DOHH2 (cell line): ENCODE measurements at regions not wholly inside any gene's neighbourhood (a gene's known extent, or its start where the extent isn't known, plus 50 kb on each side); places are given as distances from the start of the nearest gene placed in this dataset.

Experiments
- EZH2phosphoT487 ChIP-seq: fragments of 200-600 bp; sonication (generic); IDR thresholded peaks from 2 replicates; pipeline ENCODE4 v1.6.1; 2017; ENCODE audit warnings: borderline replicate concordance, mild to moderate bottlenecking, antibody characterized with exemption, low read length, moderate library complexity, mixed read lengths
- TF ChIP-seq, protein P1 (sequence below): fragments of 200-600 bp; sonication (generic); IDR thresholded peaks from one replicate; pipeline ENCODE4 v1.5.1; 2014; ENCODE audit warnings: antibody characterized with exemption, mild to moderate bottlenecking, low read depth, low read length; ENCODE audit not compliant: poor library complexity, severe bottlenecking

DNA sequence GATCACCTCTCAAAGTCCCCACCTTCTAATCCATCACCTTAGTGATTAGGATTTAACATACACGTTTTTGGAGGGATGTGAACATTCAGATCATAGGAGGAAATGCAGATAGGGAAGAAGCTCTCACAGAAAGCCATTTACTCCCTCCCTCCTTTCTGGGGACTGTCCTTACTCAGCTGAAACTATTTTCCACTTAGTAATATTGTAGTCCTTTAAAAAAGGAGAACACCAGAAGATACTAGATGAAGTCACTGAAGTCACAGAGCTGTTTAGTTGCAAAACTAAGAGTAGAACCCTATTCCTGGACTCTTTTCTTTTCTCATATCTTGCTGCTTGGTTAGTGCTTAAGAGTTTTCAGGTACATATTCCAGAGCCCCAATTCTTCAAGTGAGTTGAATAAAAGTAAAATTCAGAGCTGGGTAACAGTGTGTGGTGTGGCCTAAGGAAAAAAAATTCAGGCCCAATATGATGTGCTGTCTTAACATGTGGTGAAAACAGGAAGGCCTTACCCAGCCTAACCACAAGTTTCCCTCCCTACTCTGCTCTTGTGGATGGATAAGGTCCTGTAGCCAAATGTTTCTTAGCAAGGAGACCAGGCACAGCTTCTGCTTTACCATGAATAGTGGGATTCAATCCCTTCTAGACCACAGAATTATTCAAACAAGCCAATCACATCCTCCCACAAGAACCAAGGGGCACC, 135.7 kb downstream of the INHBA start:
- TF ChIP-seq, protein P1, sequence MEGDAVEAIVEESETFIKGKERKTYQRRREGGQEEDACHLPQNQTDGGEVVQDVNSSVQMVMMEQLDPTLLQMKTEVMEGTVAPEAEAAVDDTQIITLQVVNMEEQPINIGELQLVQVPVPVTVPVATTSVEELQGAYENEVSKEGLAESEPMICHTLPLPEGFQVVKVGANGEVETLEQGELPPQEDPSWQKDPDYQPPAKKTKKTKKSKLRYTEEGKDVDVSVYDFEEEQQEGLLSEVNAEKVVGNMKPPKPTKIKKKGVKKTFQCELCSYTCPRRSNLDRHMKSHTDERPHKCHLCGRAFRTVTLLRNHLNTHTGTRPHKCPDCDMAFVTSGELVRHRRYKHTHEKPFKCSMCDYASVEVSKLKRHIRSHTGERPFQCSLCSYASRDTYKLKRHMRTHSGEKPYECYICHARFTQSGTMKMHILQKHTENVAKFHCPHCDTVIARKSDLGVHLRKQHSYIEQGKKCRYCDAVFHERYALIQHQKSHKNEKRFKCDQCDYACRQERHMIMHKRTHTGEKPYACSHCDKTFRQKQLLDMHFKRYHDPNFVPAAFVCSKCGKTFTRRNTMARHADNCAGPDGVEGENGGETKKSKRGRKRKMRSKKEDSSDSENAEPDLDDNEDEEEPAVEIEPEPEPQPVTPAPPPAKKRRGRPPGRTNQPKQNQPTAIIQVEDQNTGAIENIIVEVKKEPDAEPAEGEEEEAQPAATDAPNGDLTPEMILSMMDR, result no peak
- no peak for TF ChIP-seq EZH2phosphoT487
